Stimulated activated naive B cell treated with anti-CD40 and anti-IgM and Interleukin-4, amounts not matched to agents 10 μg/mL and 1 μg/mL and 100 μg/mL, for 72 hours (primary cell): ENCODE measurements at regions not wholly inside any gene's neighbourhood (a gene's known extent, or its start where the extent isn't known, plus 50 kb on each side); places are given as distances from the start of the nearest gene placed in this dataset.
"Not testable (repeated sequence)": the region's sequence is repeated elsewhere in the genome, so short reads cannot be mapped to it uniquely, and the experiment has no call there.

Source experiments
- ATAC-seq, 2 donors: fragments of 150-1000 bp; cut with Tn5 transposase; replicated peaks; 2 replicates each; pipeline ENCODE4 v1.10.0; 2021; ENCODE audit warnings: moderate library complexity in 1 of 2
- DNase-seq: peaks from one replicate; pipeline ENCODE4 v3.0.0; 2021
- H3K27ac Mint-ChIP-seq: one replicate; pipeline ENCODE4 v1.8.0; 2022; ENCODE audit warnings: mild to moderate bottlenecking, mixed read lengths
- H3K27me3 Mint-ChIP-seq, 2 donors: one replicate each; pipeline ENCODE4 v1.8.0; 2022; ENCODE audit warnings: mixed read lengths in 2 of 2
- H3K36me3 Mint-ChIP-seq, 2 donors: one replicate each; pipeline ENCODE4 v1.8.0; 2022; ENCODE audit warnings: mixed read lengths in 2 of 2, mild to moderate bottlenecking in 1 of 2
- H3K4me1 Mint-ChIP-seq, 2 donors: one replicate each; pipeline ENCODE4 v1.8.0; 2022; ENCODE audit warnings: mixed read lengths in 2 of 2, mild to moderate bottlenecking in 1 of 2
- H3K4me3 Mint-ChIP-seq, 2 donors: one replicate each; pipeline ENCODE4 v1.8.0; 2022; ENCODE audit warnings: mild to moderate bottlenecking in 2 of 2, mixed read lengths in 2 of 2, moderate library complexity in 1 of 2
- H3K9me3 Mint-ChIP-seq, 2 donors: one replicate each; pipeline ENCODE4 v1.8.0; 2022; ENCODE audit warnings: mixed read lengths in 2 of 2, mild to moderate bottlenecking in 1 of 2

GRCh38 chr9:41623666-41624065 lies 434.5 kb upstream of the ZNG1F start:
- not testable (repeated sequence) for H3K27me3 Mint-ChIP-seq, ATAC-seq, H3K4me1 Mint-ChIP-seq, H3K4me3 Mint-ChIP-seq, DNase-seq, H3K9me3 Mint-ChIP-seq, H3K36me3 Mint-ChIP-seq, H3K27ac Mint-ChIP-seq

- not testable (repeated sequence) for H3K27ac Mint-ChIP-seq, H3K36me3 Mint-ChIP-seq, H3K9me3 Mint-ChIP-seq, H3K27me3 Mint-ChIP-seq, ATAC-seq, H3K4me3 Mint-ChIP-seq, DNase-seq, H3K4me1 Mint-ChIP-seq
Observed at GRCh38 chr9:41619254-41619653, 430.1 kb upstream of the ZNG1F start.

- not testable (repeated sequence) for H3K4me1 Mint-ChIP-seq, DNase-seq, H3K27ac Mint-ChIP-seq, ATAC-seq, H3K27me3 Mint-ChIP-seq, H3K9me3 Mint-ChIP-seq, H3K36me3 Mint-ChIP-seq, H3K4me3 Mint-ChIP-seq
Observed at GRCh38 chr9:41606961-41607547, 417.9 kb upstream of the ZNG1F start.

- H3K9me3 Mint-ChIP-seq, ATAC-seq, H3K27me3 Mint-ChIP-seq, H3K4me1 Mint-ChIP-seq, H3K36me3 Mint-ChIP-seq, DNase-seq, H3K27ac Mint-ChIP-seq, H3K4me3 Mint-ChIP-seq: not testable (repeated sequence)
Observed at GRCh38 chr9:41565572-41565971, 376.5 kb upstream of the ZNG1F start.
